Non-pigmented ciliary epithelial cell (primary cell): ENCODE measurements at regions not wholly inside any gene's neighbourhood (a gene's known extent, or its start where the extent isn't known, plus 50 kb on each side); places are given as distances from the start of the nearest gene placed in this dataset.
"Not testable (repeated sequence)": the region's sequence is repeated elsewhere in the genome, so short reads cannot be mapped to it uniquely, and the experiment has no call there.

ENCODE experiments used
- DNase-seq: peaks from one replicate; pipeline ENCODE4 v3.0.0-alpha.2; 2010; ENCODE audit warnings: low read depth

GRCh38 chr10:60569681-60570080 is 180.0 kb upstream of the ANK3 start:
- DNase-seq: no peak

- no peak for DNase-seq
Measured at GRCh38 chr10:60566096-60566495, 176.4 kb upstream of the ANK3 start.

GRCh38 chr10:60565492-60565891 is 175.8 kb upstream of the ANK3 start:
- DNase-seq: no peak

- DNase-seq: no peak
Measured at GRCh38 chr10:60564475-60564874, 174.8 kb upstream of the ANK3 start.

- no peak for DNase-seq
Measured at GRCh38 chr10:60560451-60560850, 170.8 kb upstream of the ANK3 start.

- DNase-seq: no peak
Measured at GRCh38 chr10:60555700-60556099, 166.0 kb upstream of the ANK3 start.

GRCh38 chr10:60549686-60550085 is 160.0 kb upstream of the ANK3 start:
- no peak for DNase-seq

- no peak for DNase-seq
Measured at GRCh38 chr10:60542657-60543056, 153.0 kb upstream of the ANK3 start.

GRCh38 chr10:60541451-60541850 is 151.8 kb upstream of the ANK3 start:
- no peak for DNase-seq

GRCh38 chr10:60537697-60538096 is 148.0 kb upstream of the ANK3 start:
- no peak for DNase-seq

GRCh38 chr10:60536529-60537114 is 146.9 kb upstream of the ANK3 start:
- DNase-seq: peak; percentile 65

GRCh38 chr10:60535427-60535826 is 145.8 kb upstream of the ANK3 start:
- no peak for DNase-seq

- DNase-seq: no peak
Measured at GRCh38 chr10:60534761-60535389, 145.2 kb upstream of the ANK3 start.

GRCh38 chr10:60532696-60533468 is 143.2 kb upstream of the ANK3 start:
- DNase-seq: no peak

GRCh38 chr10:60531006-60531405 is 141.3 kb upstream of the ANK3 start:
- DNase-seq: no peak

- DNase-seq: no peak
Measured at GRCh38 chr10:60527676-60528075, 138.0 kb upstream of the ANK3 start.

GRCh38 chr10:60525716-60526585 is 136.3 kb upstream of the ANK3 start:
- DNase-seq: no peak

- DNase-seq: peak; percentile 89
Measured at GRCh38 chr10:60524541-60524940, 134.9 kb upstream of the ANK3 start.

- DNase-seq: not testable (repeated sequence)
Measured at GRCh38 chr10:60523371-60523770, 133.7 kb upstream of the ANK3 start.

- no peak for DNase-seq
Measured at GRCh38 chr10:60522617-60523016, 132.9 kb upstream of the ANK3 start.

- DNase-seq: peak; percentile 84
Measured at GRCh38 chr10:60521974-60522405, 132.3 kb upstream of the ANK3 start.

GRCh38 chr10:60518745-60519144 is 129.1 kb upstream of the ANK3 start:
- no peak for DNase-seq
